ENCODE measurements at regions not wholly inside any gene's neighbourhood (a gene's known extent, or its start where the extent isn't known, plus 50 kb on each side); places are given as distances from the start of the nearest gene placed in this dataset.

- no peak for DNase-seq
These were observed 227.6 kb downstream of the ASXL3 start for GRCh38 chr18:33805592-33805991.

- DNase-seq = no peak
These were observed 226.2 kb downstream of the ASXL3 start for GRCh38 chr18:33804258-33804657.

- DNase-seq = no peak
These were observed 225.6 kb downstream of the ASXL3 start for GRCh38 chr18:33803636-33804035.

GRCh38 chr18:33802955-33803354 is 224.9 kb downstream of the ASXL3 start:
- DNase-seq = no peak

Measured in CD4-positive, alpha-beta T cell treated with Interleukin-10 for 1 hour (primary cell).